ENCODE measurements at regions not wholly inside any gene's neighbourhood (a gene's known extent, or its start where the extent isn't known, plus 50 kb on each side); places are given as distances from the start of the nearest gene placed in this dataset.

GRCh38 chr5:62127098-62127736 is 178.8 kb upstream of the KIF2A start:
- intact Hi-C loops (cut with DNase I) = no loop called here
- Histone ChIP-seq H3K27me3 (no peaks in the 10 kb centered on the region), H3K36me3 (no peaks in the 10 kb centered on the region), H3K4me1 (no peaks in the 10 kb centered on the region), H3K27ac (no peak overlapping the region), H3K4me3 (no peak overlapping the region), H3K9me3 (no peaks in the 10 kb centered on the region)
- TF ChIP-seq POLR2A (IDR thresholded peaks at IDR 0.05) = no peak
- TF ChIP-seq CTCF (IDR thresholded peaks at IDR 0.05) = no peak
- TF ChIP-seq EP300 (IDR thresholded peaks at IDR 0.05) = no peak
- TF ChIP-seq POLR2AphosphoS5 (IDR thresholded peaks at IDR 0.05) = no peak
- DNase-seq = no peak
- WGBS, 2 donors = 87 to 92% methylated on average over 2 of the region's 2 CpGs

GRCh38 chr5:62130107-62130506 is 175.9 kb upstream of the KIF2A start:
- H3K4me1 ChIP-seq = no peaks in the 10 kb centered on the region
- no peaks in the 10 kb centered on the region for H3K36me3 ChIP-seq
- H3K27ac ChIP-seq = no peak overlapping the region
- intact Hi-C loops (cut with DNase I) = no loop called here
- no peak for DNase-seq
- TF ChIP-seq CTCF (IDR thresholded peaks at IDR 0.05) (no peak), POLR2A (IDR thresholded peaks at IDR 0.05) (no peak), POLR2AphosphoS5 (IDR thresholded peaks at IDR 0.05) (no peak), EP300 (IDR thresholded peaks at IDR 0.05) (no peak)
- H3K4me3 ChIP-seq = no peak overlapping the region
- WGBS, 2 donors = 94 to 97% methylated on average over 3 of the region's 3 CpGs
- H3K9me3 ChIP-seq = no peaks in the 10 kb centered on the region
- H3K27me3 ChIP-seq = no peaks in the 10 kb centered on the region

GRCh38 chr5:62132276-62132675 is 173.7 kb upstream of the KIF2A start:
- TF ChIP-seq EP300 (IDR thresholded peaks at IDR 0.05) (no peak), POLR2A (IDR thresholded peaks at IDR 0.05) (no peak), CTCF (IDR thresholded peaks at IDR 0.05) (no peak), POLR2AphosphoS5 (IDR thresholded peaks at IDR 0.05) (no peak)
- no peaks in the 10 kb centered on the region for H3K4me1 ChIP-seq
- intact Hi-C loops (cut with DNase I) = no loop called here

GRCh38 chr5:62133426-62133825 is 172.6 kb upstream of the KIF2A start:
- Histone ChIP-seq H3K27ac (no peak overlapping the region), H3K9me3 (no peaks in the 10 kb centered on the region), H3K4me3 (no peak overlapping the region), H3K36me3 (no peaks in the 10 kb centered on the region), H3K4me1 (no peaks in the 10 kb centered on the region), H3K27me3 (no peaks in the 10 kb centered on the region)
- DNase-seq = no peak
- 78 to 92% methylated on average over 1 of the region's 1 CpG for whole genome bisulfite sequencing, 2 donors
- intact Hi-C loops (cut with DNase I) = no loop called here
- TF ChIP-seq EP300 (IDR thresholded peaks at IDR 0.05) = no peak
- TF ChIP-seq POLR2A (IDR thresholded peaks at IDR 0.05) = no peak
- TF ChIP-seq CTCF (IDR thresholded peaks at IDR 0.05) = no peak
- no peak for TF ChIP-seq POLR2AphosphoS5 (IDR thresholded peaks at IDR 0.05)

More at GRCh38 chr5:62132276-62132675, 173.7 kb upstream of the KIF2A start:
- Histone ChIP-seq H3K9me3 (no peaks in the 10 kb centered on the region), H3K27me3 (no peaks in the 10 kb centered on the region), H3K4me3 (no peak overlapping the region), H3K36me3 (no peaks in the 10 kb centered on the region), H3K27ac (no peak overlapping the region)
- 75 to 79% methylated on average over 1 of the region's 1 CpG for WGBS, 2 donors
- no peak for DNase-seq

- Histone ChIP-seq H3K4me1 (no peaks in the 10 kb centered on the region), H3K36me3 (no peaks in the 10 kb centered on the region), H3K9me3 (no peaks in the 10 kb centered on the region), H3K27me3 (no peaks in the 10 kb centered on the region), H3K27ac (no peak overlapping the region), H3K4me3 (no peak overlapping the region)
- no peak for DNase-seq
- WGBS, 2 donors = 83 to 91% methylated on average over 3 of the region's 3 CpGs
- TF ChIP-seq EP300 (IDR thresholded peaks at IDR 0.05) = no peak
- no peak for TF ChIP-seq POLR2AphosphoS5 (IDR thresholded peaks at IDR 0.05)
- no peak for TF ChIP-seq POLR2A (IDR thresholded peaks at IDR 0.05)
- TF ChIP-seq CTCF (IDR thresholded peaks at IDR 0.05) = no peak
- intact Hi-C loops (cut with DNase I) = no loop called here
Measured at GRCh38 chr5:62134811-62135210, 171.2 kb upstream of the KIF2A start.

Data from sigmoid colon (tissue), 6 donors.